DMS53 treated with DMSO at 0.1 percent for 48 hours (cell line): ENCODE measurements at regions not wholly inside any gene's neighbourhood (a gene's known extent, or its start where the extent isn't known, plus 50 kb on each side); places are given as distances from the start of the nearest gene placed in this dataset.
A peak's percentile ranks its signal among the peaks of the same experiment; 100 is the strongest.
"Not testable (repeated sequence)": the region's sequence is repeated elsewhere in the genome, so short reads cannot be mapped to it uniquely, and the experiment has no call there.

ENCODE experiments used
- DNase-seq: peaks from one replicate; lab custom pipeline; 2025; ENCODE audit not compliant: unreplicated experiment; lab: John Stamatoyannopoulos, UW

- not testable (repeated sequence) for DNase-seq
Observed at GRCh38 chr5:122515210-122515609, 203.2 kb downstream of the SNCAIP start.

- DNase-seq: peak; percentile 90
Observed at GRCh38 chr5:122515709-122516431, 203.8 kb downstream of the SNCAIP start.

GRCh38 chr5:122516432-122516743, 204.4 kb downstream of the SNCAIP start:
- DNase-seq: no peak

- DNase-seq: no peak
Observed at GRCh38 chr5:122517091-122517490, 205.1 kb downstream of the SNCAIP start.

- DNase-seq: no peak
Observed at GRCh38 chr5:122523776-122524175, 211.7 kb downstream of the SNCAIP start.

GRCh38 chr5:122527547-122527946, 215.5 kb downstream of the SNCAIP start:
- no peak for DNase-seq

GRCh38 chr5:122532035-122532434, 220.0 kb downstream of the SNCAIP start:
- DNase-seq: no peak

- no peak for DNase-seq
Observed at GRCh38 chr5:122533825-122534224, 221.8 kb downstream of the SNCAIP start.

- DNase-seq: no peak
Observed at GRCh38 chr5:122534829-122535228, 222.8 kb downstream of the SNCAIP start.

GRCh38 chr5:122541388-122541787, 229.4 kb downstream of the SNCAIP start:
- no peak for DNase-seq

- DNase-seq: no peak
Observed at GRCh38 chr5:122545986-122546385, 228.9 kb upstream of the SNX2 start.

GRCh38 chr5:122547219-122547618, 227.7 kb upstream of the SNX2 start:
- DNase-seq: no peak

- no peak for DNase-seq
Observed at GRCh38 chr5:122547669-122548068, 227.2 kb upstream of the SNX2 start.

- DNase-seq: no peak
Observed at GRCh38 chr5:122559676-122560075, 215.2 kb upstream of the SNX2 start.

- no peak for DNase-seq
Observed at GRCh38 chr5:122561209-122561608, 213.7 kb upstream of the SNX2 start.

GRCh38 chr5:122565331-122565730, 209.5 kb upstream of the SNX2 start:
- no peak for DNase-seq

GRCh38 chr5:122576256-122577016, 198.4 kb upstream of the SNX2 start:
- DNase-seq: no peak

- no peak for DNase-seq
Observed at GRCh38 chr5:122581629-122582028, 193.3 kb upstream of the SNX2 start.

- no peak for DNase-seq
Observed at GRCh38 chr5:122584411-122585300, 190.2 kb upstream of the SNX2 start.

- DNase-seq: no peak
Observed at GRCh38 chr5:122585371-122585770, 189.5 kb upstream of the SNX2 start.

GRCh38 chr5:122586351-122586750, 188.5 kb upstream of the SNX2 start:
- DNase-seq: no peak

GRCh38 chr5:122591828-122592227, 183.1 kb upstream of the SNX2 start:
- no peak for DNase-seq
